GM23248 (cell line): ENCODE measurements at regions not wholly inside any gene's neighbourhood (a gene's known extent, or its start where the extent isn't known, plus 50 kb on each side); places are given as distances from the start of the nearest gene placed in this dataset.
"Not testable (repeated sequence)": the region's sequence is repeated elsewhere in the genome, so short reads cannot be mapped to it uniquely, and the experiment has no call there.

Experiments
- DNase-seq: peaks from one replicate; pipeline ENCODE4 v3.0.0-alpha.2; 2015
- H2AFZ ChIP-seq: fragments of 200-600 bp; sonication (generic); 2 replicates; pipeline ENCODE4 v1.6.1; 2016; ENCODE audit warnings: antibody characterized with exemption
- H3F3A ChIP-seq: fragments of 200-600 bp; sonication (generic); 2 replicates; pipeline ENCODE4 v1.6.1; 2016; ENCODE audit warnings: mild to moderate bottlenecking, antibody characterized with exemption, mixed run types; ENCODE audit not compliant: insufficient read depth
- H3K27ac ChIP-seq: fragments of 200-600 bp; sonication (generic); 2 replicates; pipeline ENCODE4 v1.5.1; 2016; ENCODE audit warnings: mild to moderate bottlenecking
- H3K27me3 ChIP-seq: fragments of 200-600 bp; sonication (generic); replicated peaks from 2 replicates; pipeline ENCODE4 v1.6.1; 2016; ENCODE audit warnings: mild to moderate bottlenecking; ENCODE audit not compliant: insufficient read depth
- H3K36me3 ChIP-seq: fragments of 200-600 bp; sonication (generic); 2 replicates; pipeline ENCODE4 v1.6.1; 2016; ENCODE audit warnings: low read depth, mild to moderate bottlenecking
- H3K4me1 ChIP-seq: fragments of 200-600 bp; sonication (generic); 2 replicates; pipeline ENCODE4 v1.6.1; 2016; ENCODE audit warnings: mild to moderate bottlenecking; ENCODE audit not compliant: insufficient read depth
- H3K4me2 ChIP-seq: fragments of 200-600 bp; sonication (generic); one replicate; pipeline ENCODE4 v1.6.1; 2016; ENCODE audit warnings: mild to moderate bottlenecking; ENCODE audit not compliant: unreplicated experiment
- H3K4me3 ChIP-seq: fragments of 200-600 bp; sonication (generic); 2 replicates; pipeline ENCODE4 v1.5.1; 2016; ENCODE audit warnings: mild to moderate bottlenecking
- H3K79me2 ChIP-seq: fragments of 200-600 bp; sonication (generic); 2 replicates; pipeline ENCODE4 v1.6.1; 2016; ENCODE audit warnings: mild to moderate bottlenecking; ENCODE audit not compliant: insufficient read depth
- H3K9ac ChIP-seq: fragments of 200-600 bp; sonication (generic); 2 replicates; pipeline ENCODE4 v1.6.1; 2016; ENCODE audit warnings: mild to moderate bottlenecking
- H3K9me2 ChIP-seq: fragments of 200-600 bp; sonication (generic); 2 replicates; pipeline ENCODE4 v1.6.1; 2016; ENCODE audit warnings: mixed run types, mild to moderate bottlenecking, moderate library complexity; ENCODE audit not compliant: insufficient read depth
- H3K9me3 ChIP-seq: fragments of 200-600 bp; sonication (generic); one replicate; pipeline ENCODE4 v1.6.1; 2017; ENCODE audit warnings: low read depth
- H4K20me1 ChIP-seq: fragments of 200-600 bp; sonication (generic); 2 replicates; pipeline ENCODE4 v1.6.0; 2016; ENCODE audit not compliant: insufficient read depth
- WGBS, 2 experiments: methylation state at CpG; one replicate each; pipeline ENCODE4 v1.1.6; 2015 to 2017; ENCODE audit warnings: low lambda C conversion rate in 2 of 2, low coverage in 1 of 2; ENCODE audit errors: missing lambda C conversion rate in 2 of 2; 5-methylcytosine and 5-hydroxymethylcytosine counted together
- in situ Hi-C: fragments of 300-500 bp; cut with MboI; formaldehyde crosslinking; loops from 2 replicates; pipeline ENCODE4 v1.15.0; 2020

GRCh38 chr5:34244281-34245031 lies 201.4 kb upstream of the C1QTNF3 start:
- H2AFZ ChIP-seq = peak overlapping the region; percentile 82

GRCh38 chr5:34245032-34245394 lies 202.0 kb upstream of the C1QTNF3 start:
- H3K4me2 ChIP-seq, H3K4me1 ChIP-seq, DNase-seq, H3K9me3 ChIP-seq, H3K36me3 ChIP-seq, H4K20me1 ChIP-seq, in situ Hi-C loops, H2AFZ ChIP-seq, H3K27me3 ChIP-seq, H3F3A ChIP-seq, H3K9me2 ChIP-seq: not testable (repeated sequence)
- WGBS, 2 experiments = 0% methylated on average over 4 of the region's 31 CpGs; no CpG with 5 or more reads in 1 of the 2 experiments
- Histone ChIP-seq H3K4me3 (peak overlapping the region; percentile 76; the same call in 1 of the 2 replicates), H3K79me2 (peaks cover 12% of the 10 kb centered on the region), H3K27ac (peak overlapping the region; percentile 78), H3K9ac (peak overlapping the region; percentile 77)

More at GRCh38 chr5:34244281-34245031, 201.4 kb upstream of the C1QTNF3 start:
- H3K4me1 ChIP-seq, H3K27me3 ChIP-seq, H3K36me3 ChIP-seq, H4K20me1 ChIP-seq, H3F3A ChIP-seq, H3K9me2 ChIP-seq, H3K9me3 ChIP-seq, in situ Hi-C loops: not testable (repeated sequence)
- DNase-seq = peak; percentile 70
- H3K9ac ChIP-seq = peak overlapping the region; percentile 77
- WGBS, 2 experiments = 2 to 3% methylated on average over 7 to 10 of the region's 41 CpGs
- H3K4me2 ChIP-seq = peak overlapping the region; percentile 88
- H3K4me3 ChIP-seq = peak overlapping the region; percentile 76
- peaks cover 12% of the 10 kb centered on the region for H3K79me2 ChIP-seq
- peak overlapping the region; percentile 78 for H3K27ac ChIP-seq

- H4K20me1 ChIP-seq, H3F3A ChIP-seq, H3K36me3 ChIP-seq, H3K9me2 ChIP-seq, H3K27me3 ChIP-seq, in situ Hi-C loops, H3K4me1 ChIP-seq, H3K9me3 ChIP-seq: not testable (repeated sequence)
- Histone ChIP-seq H3K9ac (peak overlapping the region; percentile 65), H3K27ac (peak overlapping the region; percentile 58), H2AFZ (peak overlapping the region; percentile 76), H3K4me3 (peak overlapping the region; percentile 72), H3K4me2 (peak overlapping the region; percentile 75), H3K79me2 (peaks cover 12% of the 10 kb centered on the region)
- peak; percentile 7 for DNase-seq
- 19 to 20% methylated on average over 2 of the region's 2 CpGs for WGBS, 2 experiments
These were observed 202.8 kb upstream of the C1QTNF3 start for GRCh38 chr5:34245813-34246212.

DNA sequence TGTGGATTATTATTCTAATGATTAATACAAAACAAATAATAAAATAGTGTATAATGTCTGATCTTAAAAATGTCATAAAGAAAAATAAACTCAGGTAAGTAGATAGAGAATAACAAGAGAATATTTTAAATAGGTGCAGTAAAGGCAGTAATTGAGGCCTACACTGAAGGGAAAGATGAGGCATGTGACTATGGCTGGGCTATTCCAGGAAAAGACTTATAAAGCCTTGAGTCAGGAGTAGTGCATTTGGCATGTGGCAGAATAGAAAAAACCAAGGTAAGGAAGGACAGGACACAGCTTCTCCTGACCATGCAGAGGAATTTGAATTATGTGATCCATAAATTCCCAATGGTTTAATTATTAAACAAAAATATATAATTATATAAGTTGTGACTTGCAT lies 215.6 kb upstream of the C1QTNF3 start:
- H2AFZ ChIP-seq, H3K79me2 ChIP-seq, H3K36me3 ChIP-seq, H3K27me3 ChIP-seq, H3K9me3 ChIP-seq, H3K9me2 ChIP-seq, H3K27ac ChIP-seq, H3K4me1 ChIP-seq, in situ Hi-C loops, H3K4me2 ChIP-seq, H3K9ac ChIP-seq, DNase-seq, H3F3A ChIP-seq, H3K4me3 ChIP-seq, H4K20me1 ChIP-seq: not testable (repeated sequence)

GRCh38 chr5:34261020-34261419 lies 218.0 kb upstream of the C1QTNF3 start:
- H3F3A ChIP-seq, H4K20me1 ChIP-seq, H3K9ac ChIP-seq, H2AFZ ChIP-seq, H3K79me2 ChIP-seq, H3K9me2 ChIP-seq, H3K4me2 ChIP-seq, in situ Hi-C loops, H3K36me3 ChIP-seq, H3K4me3 ChIP-seq, H3K4me1 ChIP-seq, H3K27ac ChIP-seq, H3K27me3 ChIP-seq, DNase-seq, H3K9me3 ChIP-seq: not testable (repeated sequence)
- WGBS, 2 experiments = 48 to 67% methylated on average over 3 to 4 of the region's 4 CpGs

DNA sequence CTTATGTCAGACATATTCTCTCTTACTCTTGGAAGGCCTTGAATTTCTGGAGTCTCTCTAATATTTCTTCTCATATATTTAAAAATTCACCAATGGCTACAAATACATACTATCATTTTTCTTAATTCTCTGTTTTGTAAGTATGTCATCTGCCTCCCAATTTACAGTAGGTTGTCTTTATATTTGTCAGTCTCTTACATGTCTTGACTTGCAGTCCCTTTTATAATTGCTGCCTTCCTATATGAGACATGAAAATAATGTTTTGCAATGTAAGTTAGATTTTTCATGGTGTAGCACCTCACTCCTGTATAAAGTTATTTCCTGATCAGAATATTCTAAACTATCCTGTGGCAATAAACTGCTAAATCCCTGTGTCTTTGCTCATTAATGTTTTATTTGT lies 223.1 kb upstream of the C1QTNF3 start:
- H3K9ac ChIP-seq, H4K20me1 ChIP-seq, H3K4me2 ChIP-seq, H3K27ac ChIP-seq, H3K4me3 ChIP-seq, in situ Hi-C loops, H3K27me3 ChIP-seq, H2AFZ ChIP-seq, H3K79me2 ChIP-seq, H3K36me3 ChIP-seq, H3K9me3 ChIP-seq, H3F3A ChIP-seq, H3K9me2 ChIP-seq, DNase-seq, H3K4me1 ChIP-seq: not testable (repeated sequence)

GRCh38 chr5:34296759-34297158 lies 253.7 kb upstream of the C1QTNF3 start:
- H3K79me2 ChIP-seq, H3K36me3 ChIP-seq, DNase-seq, H3K9ac ChIP-seq, H3K27me3 ChIP-seq, H3K27ac ChIP-seq, H3F3A ChIP-seq, H3K4me3 ChIP-seq, H3K4me1 ChIP-seq, H3K9me3 ChIP-seq, H2AFZ ChIP-seq, in situ Hi-C loops, H3K9me2 ChIP-seq, H4K20me1 ChIP-seq, H3K4me2 ChIP-seq: not testable (repeated sequence)
- 7 to 13% methylated on average over 1 of the region's 1 CpG for WGBS, 2 experiments

DNA sequence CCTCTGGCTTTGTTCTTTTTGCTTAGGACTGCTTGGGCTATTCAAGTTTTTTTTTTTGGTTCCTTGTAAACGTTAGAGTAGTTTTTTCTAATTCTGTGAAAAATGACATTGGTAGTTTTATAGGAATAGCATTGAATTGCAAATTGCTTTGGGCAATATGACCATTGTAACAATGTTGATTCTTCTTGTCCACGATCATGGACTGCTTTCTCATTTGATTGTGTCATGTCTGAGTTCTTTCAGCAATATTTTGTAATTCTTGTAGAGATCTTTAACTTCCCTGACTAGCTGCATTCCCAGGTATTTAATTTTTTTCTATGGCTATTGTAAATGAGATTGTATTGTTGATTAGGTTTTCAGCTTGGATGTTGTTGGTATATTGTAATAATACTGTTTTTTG lies 286.2 kb upstream of the C1QTNF3 start:
- H4K20me1 ChIP-seq, H3K4me2 ChIP-seq, in situ Hi-C loops, H3K9me3 ChIP-seq, H3K79me2 ChIP-seq, H3F3A ChIP-seq, H3K4me3 ChIP-seq, H3K4me1 ChIP-seq, DNase-seq, H3K36me3 ChIP-seq, H3K27me3 ChIP-seq, H3K9ac ChIP-seq, H3K9me2 ChIP-seq, H3K27ac ChIP-seq: not testable (repeated sequence)
- H2AFZ ChIP-seq = 0 out of 2 replicates have a peak overlapping the region, but pooled peaks have one; percentile 19
- 56 to 60% methylated on average over 2 of the region's 2 CpGs for WGBS, 2 experiments
